ENCODE measurements at regions not wholly inside any gene's neighbourhood (a gene's known extent, or its start where the extent isn't known, plus 50 kb on each side); places are given as distances from the start of the nearest gene placed in this dataset.

GRCh38 chr13:80141123-80141849 is 199.6 kb downstream of the SPRY2 start:
- Histone ChIP-seq H3K4me3 (ENCODE audit: insufficient read depth, low read length, poor library complexity, severe bottlenecking) (no peak overlapping the region), H3K9me3 (ENCODE audit: insufficient read depth, low read length) (no peaks in the 10 kb centered on the region), H2AFZ (ENCODE audit: low read depth, low read length, severe bottlenecking) (no peak overlapping the region), H3K9me2 (replicated peaks; ENCODE audit: insufficient read depth, low read length) (no peaks in the 10 kb centered on the region), H3K27me3 (ENCODE audit: low read length) (no peaks in the 10 kb centered on the region), H3F3A (ENCODE audit: insufficient read depth) (no peaks in the 10 kb centered on the region), H3K27ac (ENCODE audit: low read depth, low read length) (no peak overlapping the region), H3K79me2 (ENCODE audit: insufficient read depth, low read length) (no peaks in the 10 kb centered on the region), H3K36me3 (ENCODE audit: low read length) (no peaks in the 10 kb centered on the region), H3K9ac (ENCODE audit: low read length) (no peak overlapping the region), H4K20me1 (ENCODE audit: low read depth, low read length) (no peaks in the 10 kb centered on the region), H3K4me2 (ENCODE audit: low read depth, low read length, poor library complexity, severe bottlenecking) (no peak overlapping the region)
- TF ChIP-seq, protein P1, sequence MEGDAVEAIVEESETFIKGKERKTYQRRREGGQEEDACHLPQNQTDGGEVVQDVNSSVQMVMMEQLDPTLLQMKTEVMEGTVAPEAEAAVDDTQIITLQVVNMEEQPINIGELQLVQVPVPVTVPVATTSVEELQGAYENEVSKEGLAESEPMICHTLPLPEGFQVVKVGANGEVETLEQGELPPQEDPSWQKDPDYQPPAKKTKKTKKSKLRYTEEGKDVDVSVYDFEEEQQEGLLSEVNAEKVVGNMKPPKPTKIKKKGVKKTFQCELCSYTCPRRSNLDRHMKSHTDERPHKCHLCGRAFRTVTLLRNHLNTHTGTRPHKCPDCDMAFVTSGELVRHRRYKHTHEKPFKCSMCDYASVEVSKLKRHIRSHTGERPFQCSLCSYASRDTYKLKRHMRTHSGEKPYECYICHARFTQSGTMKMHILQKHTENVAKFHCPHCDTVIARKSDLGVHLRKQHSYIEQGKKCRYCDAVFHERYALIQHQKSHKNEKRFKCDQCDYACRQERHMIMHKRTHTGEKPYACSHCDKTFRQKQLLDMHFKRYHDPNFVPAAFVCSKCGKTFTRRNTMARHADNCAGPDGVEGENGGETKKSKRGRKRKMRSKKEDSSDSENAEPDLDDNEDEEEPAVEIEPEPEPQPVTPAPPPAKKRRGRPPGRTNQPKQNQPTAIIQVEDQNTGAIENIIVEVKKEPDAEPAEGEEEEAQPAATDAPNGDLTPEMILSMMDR (IDR thresholded peaks at IDR 0.05; ENCODE audit: insufficient read depth, low read length, poor library complexity, severe bottlenecking): no peak
- TF ChIP-seq EZH2phosphoT487 (conservative IDR thresholded peaks at IDR 0.05; ENCODE audit: low read length): no peak

DNA sequence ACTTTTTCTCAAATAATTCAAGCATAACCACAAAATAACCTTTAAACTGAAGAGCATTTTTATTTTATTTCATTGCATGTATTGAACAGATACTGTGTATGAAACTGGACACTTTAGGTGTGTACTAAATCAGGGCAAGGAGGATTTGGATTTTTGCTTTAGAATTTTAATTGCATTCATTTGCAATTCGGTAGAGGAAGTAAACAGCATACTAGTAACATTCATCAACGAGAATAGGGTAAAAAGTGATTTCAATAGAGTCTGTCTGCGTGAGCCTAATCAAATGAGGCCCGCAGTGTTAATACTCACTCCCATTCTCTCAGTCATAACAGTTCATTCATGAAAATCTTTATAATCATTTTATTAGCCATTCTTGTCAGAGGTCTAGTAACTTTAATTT is 200.2 kb downstream of the SPRY2 start:
- no peak for TF ChIP-seq EZH2phosphoT487 (conservative IDR thresholded peaks at IDR 0.05; ENCODE audit: low read length)
- TF ChIP-seq, protein P1 (IDR thresholded peaks at IDR 0.05; ENCODE audit: insufficient read depth, low read length, poor library complexity, severe bottlenecking): no peak
- no peak overlapping the region for H2AFZ ChIP-seq (ENCODE audit: low read depth, low read length, severe bottlenecking)
- H3K79me2 ChIP-seq (ENCODE audit: insufficient read depth, low read length): no peaks in the 10 kb centered on the region
- no peak overlapping the region for H3K27ac ChIP-seq (ENCODE audit: low read depth, low read length)
- H3K4me2 ChIP-seq (ENCODE audit: low read depth, low read length, poor library complexity, severe bottlenecking): no peak overlapping the region
- no peaks in the 10 kb centered on the region for H4K20me1 ChIP-seq (ENCODE audit: low read depth, low read length)
- H3K36me3 ChIP-seq (ENCODE audit: low read length): no peaks in the 10 kb centered on the region
- no peaks in the 10 kb centered on the region for H3K9me3 ChIP-seq (ENCODE audit: insufficient read depth, low read length)
- no peaks in the 10 kb centered on the region for H3K27me3 ChIP-seq (ENCODE audit: low read length)
- H3K9ac ChIP-seq (ENCODE audit: low read length): no peak overlapping the region
- H3K9me2 ChIP-seq (replicated peaks; ENCODE audit: insufficient read depth, low read length): no peaks in the 10 kb centered on the region
- H3F3A ChIP-seq (ENCODE audit: insufficient read depth): no peaks in the 10 kb centered on the region
- H3K4me3 ChIP-seq (ENCODE audit: insufficient read depth, low read length, poor library complexity, severe bottlenecking): no peak overlapping the region

DNA sequence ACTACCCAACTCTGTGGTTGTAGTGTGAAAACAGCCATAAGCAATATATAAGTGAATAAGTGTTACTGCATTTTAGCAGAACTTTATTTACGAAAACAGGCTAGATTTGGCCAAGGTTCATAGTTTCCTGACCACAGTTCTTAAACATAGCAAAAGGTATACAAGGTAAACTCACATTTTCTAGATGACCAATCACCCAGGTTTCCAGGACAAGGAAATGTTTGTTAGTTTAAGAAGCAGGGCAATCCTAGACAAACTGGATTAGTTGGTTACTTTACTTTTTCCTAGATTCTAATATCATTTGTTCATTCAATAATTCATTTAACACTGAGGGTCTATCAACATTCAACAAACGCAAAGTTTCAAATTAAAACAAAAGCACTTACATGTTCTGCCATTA is 201.7 kb downstream of the SPRY2 start:
- no peaks in the 10 kb centered on the region for H3K9me2 ChIP-seq (replicated peaks; ENCODE audit: insufficient read depth, low read length)
- H3K9ac ChIP-seq (ENCODE audit: low read length): no peak overlapping the region
- H3K4me2 ChIP-seq (ENCODE audit: low read depth, low read length, poor library complexity, severe bottlenecking): no peak overlapping the region
- no peaks in the 10 kb centered on the region for H3K79me2 ChIP-seq (ENCODE audit: insufficient read depth, low read length)
- H3F3A ChIP-seq (ENCODE audit: insufficient read depth): no peaks in the 10 kb centered on the region
- no peaks in the 10 kb centered on the region for H3K9me3 ChIP-seq (ENCODE audit: insufficient read depth, low read length)
- TF ChIP-seq, protein P1 (IDR thresholded peaks at IDR 0.05; ENCODE audit: insufficient read depth, low read length, poor library complexity, severe bottlenecking): no peak
- no peak for TF ChIP-seq EZH2phosphoT487 (conservative IDR thresholded peaks at IDR 0.05; ENCODE audit: low read length)
- H3K27ac ChIP-seq (ENCODE audit: low read depth, low read length): no peak overlapping the region
- H4K20me1 ChIP-seq (ENCODE audit: low read depth, low read length): no peaks in the 10 kb centered on the region
- H3K36me3 ChIP-seq (ENCODE audit: low read length): no peaks in the 10 kb centered on the region
- H3K27me3 ChIP-seq (ENCODE audit: low read length): no peaks in the 10 kb centered on the region
- no peak overlapping the region for H2AFZ ChIP-seq (ENCODE audit: low read depth, low read length, severe bottlenecking)
- no peak overlapping the region for H3K4me3 ChIP-seq (ENCODE audit: insufficient read depth, low read length, poor library complexity, severe bottlenecking)

All from SU-DHL-6 (cell line).